PC-9 (cell line): ENCODE measurements at regions not wholly inside any gene's neighbourhood (a gene's known extent, or its start where the extent isn't known, plus 50 kb on each side); places are given as distances from the start of the nearest gene placed in this dataset.

Experiments
- BruUV-seq: library from RNA; stranded (reverse); fragments of 400-500 nt; replicated peaks from 2 replicates; lab custom pipeline; 2021; lab: Mats Ljungman, UMichigan
- CTCF ChIA-PET: fragments of 300-600 bp; sonication (Branson Sonifier 250); formaldehyde crosslinking; loops from one replicate; lab custom pipeline; 2022; ENCODE audit warnings: antibody characterized with exemption; lab: Charles Lee
- POLR2A ChIA-PET: fragments of 300-600 bp; sonication (Branson Sonifier 250); formaldehyde crosslinking; loops from one replicate; lab custom pipeline; 2022; ENCODE audit warnings: antibody characterized with exemption; ENCODE audit not compliant: unreplicated experiment; lab: Charles Lee
- DNase-seq, 2 experiments: peaks; one replicate each; pipeline versions ENCODE4 v3.0.0 to v3.0.0-alpha.2; 2015 to 2022; ENCODE audit warnings: mixed read lengths in 1 of 2
- H2AFZ ChIP-seq: fragments of 200-600 bp; sonication (generic); 2 replicates; pipeline ENCODE4 v1.8.1; 2017; ENCODE audit warnings: antibody characterized with exemption
- H3F3A ChIP-seq: fragments of 200-600 bp; sonication (generic); 2 replicates; pipeline ENCODE4 v1.8.1; 2017; ENCODE audit warnings: antibody characterized with exemption, mild to moderate bottlenecking, low read depth; ENCODE audit not compliant: insufficient read depth
- H3K27ac ChIP-seq: fragments of 200-600 bp; sonication (generic); 2 replicates; pipeline ENCODE4 v1.6.1; 2016; ENCODE audit warnings: mixed run types
- H3K27me3 ChIP-seq: fragments of 200-600 bp; sonication (generic); 2 replicates; pipeline ENCODE4 v1.6.1; 2016; ENCODE audit warnings: low read depth, mixed run types; ENCODE audit not compliant: insufficient read depth
- H3K36me3 ChIP-seq: fragments of 200-600 bp; sonication (generic); 2 replicates; pipeline ENCODE4 v1.6.1; 2016; ENCODE audit warnings: low read depth, mixed run types
- H3K4me1 ChIP-seq: fragments of 200-600 bp; sonication (generic); replicated peaks from 2 replicates; pipeline ENCODE4 v1.6.1; 2016; ENCODE audit warnings: mixed run types; ENCODE audit not compliant: insufficient read depth
- H3K4me2 ChIP-seq: fragments of 200-600 bp; sonication (generic); 2 replicates; pipeline ENCODE4 v1.6.1; 2017; ENCODE audit warnings: mixed run types
- H3K4me3 ChIP-seq: fragments of 200-600 bp; sonication (generic); 2 replicates; pipeline ENCODE4 v1.6.1; 2016; ENCODE audit warnings: mixed run types
- H3K79me2 ChIP-seq: fragments of 200-600 bp; sonication (generic); 2 replicates; pipeline ENCODE4 v1.6.1; 2017; ENCODE audit warnings: low read depth, mixed run types
- H3K9me2 ChIP-seq: fragments of 200-600 bp; sonication (generic); 2 replicates; pipeline ENCODE4 v1.8.1; 2017; ENCODE audit warnings: mild to moderate bottlenecking; ENCODE audit not compliant: insufficient read depth
- H3K9me3 ChIP-seq: fragments of 200-600 bp; sonication (generic); 2 replicates; pipeline ENCODE4 v1.8.1; 2016; ENCODE audit warnings: low read depth; ENCODE audit not compliant: insufficient read depth
- H4K20me1 ChIP-seq: fragments of 200-600 bp; sonication (generic); 2 replicates; pipeline ENCODE4 v1.8.1; 2017; ENCODE audit not compliant: insufficient read depth
- EZH2 ChIP-seq: fragments of 200-600 bp; sonication (generic); IDR thresholded peaks from 2 replicates; pipeline ENCODE4 v1.8.0; 2017; ENCODE audit warnings: antibody characterized with exemption, low read depth
- intact Hi-C: fragments of 100-400 bp; cut with micrococcal nuclease; formaldehyde crosslinking; loops from one replicate; pipeline ENCODE4 v1.10.0; 2022; ENCODE audit not compliant: unreplicated experiment
- TF ChIP-seq, protein P1 (sequence below): fragments of 200-600 bp; sonication (generic); conservative IDR thresholded peaks from 2 replicates; pipeline ENCODE4 v1.6.1; 2017; ENCODE audit warnings: mixed run types, antibody characterized with exemption, mild to moderate bottlenecking, moderate library complexity

DNA sequence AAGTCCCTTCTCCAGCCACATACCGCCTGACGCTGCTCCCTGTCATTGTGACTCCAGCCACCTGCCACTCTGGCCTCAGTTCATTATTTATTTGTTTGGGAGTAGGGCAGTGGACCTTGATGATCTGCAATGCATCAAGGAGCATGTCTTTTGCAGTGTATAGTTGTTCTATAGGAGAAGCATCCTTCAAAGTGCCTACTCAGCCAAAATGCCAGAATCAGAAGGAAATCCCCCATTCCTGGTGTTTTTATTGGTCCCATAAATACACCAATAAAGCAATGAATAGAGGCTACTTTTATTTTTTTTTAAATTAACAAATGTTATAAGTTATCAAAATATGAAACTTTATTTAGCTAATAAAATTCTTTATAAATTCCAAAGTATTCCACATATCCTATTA lies 123.8 kb upstream of the NSMCE3 start:
- TF ChIP-seq, protein P1, sequence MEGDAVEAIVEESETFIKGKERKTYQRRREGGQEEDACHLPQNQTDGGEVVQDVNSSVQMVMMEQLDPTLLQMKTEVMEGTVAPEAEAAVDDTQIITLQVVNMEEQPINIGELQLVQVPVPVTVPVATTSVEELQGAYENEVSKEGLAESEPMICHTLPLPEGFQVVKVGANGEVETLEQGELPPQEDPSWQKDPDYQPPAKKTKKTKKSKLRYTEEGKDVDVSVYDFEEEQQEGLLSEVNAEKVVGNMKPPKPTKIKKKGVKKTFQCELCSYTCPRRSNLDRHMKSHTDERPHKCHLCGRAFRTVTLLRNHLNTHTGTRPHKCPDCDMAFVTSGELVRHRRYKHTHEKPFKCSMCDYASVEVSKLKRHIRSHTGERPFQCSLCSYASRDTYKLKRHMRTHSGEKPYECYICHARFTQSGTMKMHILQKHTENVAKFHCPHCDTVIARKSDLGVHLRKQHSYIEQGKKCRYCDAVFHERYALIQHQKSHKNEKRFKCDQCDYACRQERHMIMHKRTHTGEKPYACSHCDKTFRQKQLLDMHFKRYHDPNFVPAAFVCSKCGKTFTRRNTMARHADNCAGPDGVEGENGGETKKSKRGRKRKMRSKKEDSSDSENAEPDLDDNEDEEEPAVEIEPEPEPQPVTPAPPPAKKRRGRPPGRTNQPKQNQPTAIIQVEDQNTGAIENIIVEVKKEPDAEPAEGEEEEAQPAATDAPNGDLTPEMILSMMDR: no peak
- TF ChIP-seq EZH2: no peak

GRCh38 chr15:29392358-29392757 lies 122.7 kb upstream of the NSMCE3 start:
- no peaks in the 10 kb centered on the region for H3K9me3 ChIP-seq
- no peak for TF ChIP-seq EZH2
- TF ChIP-seq, protein P1: no peak
- no peaks in the 10 kb centered on the region for H3K36me3 ChIP-seq
- H3K79me2 ChIP-seq: no peaks in the 10 kb centered on the region
- no peak overlapping the region for H2AFZ ChIP-seq
- no peak overlapping the region for H3K4me3 ChIP-seq
- POLR2A ChIA-PET: no interaction called here
- CTCF ChIA-PET: no interaction called here
- DNase-seq: no peak
- intact Hi-C loops: no loop called here
- H3K27me3 ChIP-seq: peaks cover 7% of the 10 kb centered on the region; the same call in 1 of the 2 replicates
- no peaks in the 10 kb centered on the region for H3F3A ChIP-seq
- no peaks in the 10 kb centered on the region for H3K4me1 ChIP-seq
- no peak overlapping the region for H3K4me2 ChIP-seq
- H3K27ac ChIP-seq: no peak overlapping the region
- no peaks in the 10 kb centered on the region for H4K20me1 ChIP-seq
- no TSS peak for BruUV-seq
- no peaks in the 10 kb centered on the region for H3K9me2 ChIP-seq

More for the DNA sequence above, 123.8 kb upstream of the NSMCE3 start:
- H4K20me1 ChIP-seq: no peaks in the 10 kb centered on the region
- no peaks in the 10 kb centered on the region for H3K4me1 ChIP-seq
- H3K27ac ChIP-seq: no peak overlapping the region
- no peak overlapping the region for H3K4me3 ChIP-seq
- H3K36me3 ChIP-seq: no peaks in the 10 kb centered on the region
- CTCF ChIA-PET: no interaction called here
- no peaks in the 10 kb centered on the region for H3K9me3 ChIP-seq
- intact Hi-C loops: no loop called here
- POLR2A ChIA-PET: no interaction called here
- no peak overlapping the region for H3K4me2 ChIP-seq
- no peak for DNase-seq
- peaks cover 7% of the 10 kb centered on the region; the same call in 1 of the 2 replicates for H3K27me3 ChIP-seq
- no peak overlapping the region for H2AFZ ChIP-seq
- no peaks in the 10 kb centered on the region for H3K79me2 ChIP-seq
- no peaks in the 10 kb centered on the region for H3F3A ChIP-seq
- BruUV-seq: no TSS peak
- no peaks in the 10 kb centered on the region for H3K9me2 ChIP-seq

GRCh38 chr15:29390051-29390450 lies 120.4 kb upstream of the NSMCE3 start:
- Histone ChIP-seq H3K4me3 (no peak overlapping the region), H2AFZ (no peak overlapping the region), H3K36me3 (no peaks in the 10 kb centered on the region), H3K9me3 (no peaks in the 10 kb centered on the region), H3K4me1 (no peaks in the 10 kb centered on the region), H3K27me3 (peaks cover 13% of the 10 kb centered on the region), H4K20me1 (no peaks in the 10 kb centered on the region), H3K79me2 (no peaks in the 10 kb centered on the region), H3K4me2 (no peak overlapping the region), H3F3A (no peaks in the 10 kb centered on the region), H3K27ac (no peak overlapping the region), H3K9me2 (no peaks in the 10 kb centered on the region)
- CTCF ChIA-PET: no interaction called here
- no peak for DNase-seq
- POLR2A ChIA-PET: no interaction called here
- BruUV-seq: no TSS peak
- intact Hi-C loops: no loop called here
- TF ChIP-seq, protein P1: no peak
- TF ChIP-seq EZH2: no peak
